GM10266 (cell line): ENCODE measurements at regions not wholly inside any gene's neighbourhood (a gene's known extent, or its start where the extent isn't known, plus 50 kb on each side); places are given as distances from the start of the nearest gene placed in this dataset.

Source experiments
- DNase-seq: peaks from one replicate; pipeline ENCODE4 v3.0.0; 2012; ENCODE audit errors: extremely low spot score
- CTCF ChIP-seq: IDR thresholded peaks from 2 replicates; pipeline ENCODE4 v1.5.1; 2012; ENCODE audit warnings: mild to moderate bottlenecking, low read depth; ENCODE audit not compliant: control insufficient read depth, insufficient read depth; ENCODE audit errors: missing control alignments

- TF ChIP-seq CTCF, result no peak
- DNase-seq, result no peak
These were observed 121.9 kb upstream of the PDZRN3 start for GRCh38 chr3:73746623-73747022.

GRCh38 chr3:73745526-73746191 is 120.9 kb upstream of the PDZRN3 start:
- DNase-seq, result no peak
- TF ChIP-seq CTCF, result no peak

GRCh38 chr3:73743551-73743950 is 118.8 kb upstream of the PDZRN3 start:
- no peak for TF ChIP-seq CTCF
- no peak for DNase-seq

- TF ChIP-seq CTCF, result no peak
- DNase-seq, result no peak
These were observed 115.2 kb upstream of the PDZRN3 start for GRCh38 chr3:73739791-73740453.

GRCh38 chr3:73738711-73739110 is 114.0 kb upstream of the PDZRN3 start:
- no peak for DNase-seq
- TF ChIP-seq CTCF, result no peak

GRCh38 chr3:73734211-73735089 is 109.7 kb upstream of the PDZRN3 start:
- TF ChIP-seq CTCF, result no peak
- DNase-seq, result no peak
